ENCODE measurements at regions not wholly inside any gene's neighbourhood (a gene's known extent, or its start where the extent isn't known, plus 50 kb on each side); places are given as distances from the start of the nearest gene placed in this dataset.

- no peaks in the 10 kb centered on the region for H3K9me3 ChIP-seq
- DNase-seq: no peak
- H3K36me3 ChIP-seq: no peaks in the 10 kb centered on the region
- no peaks in the 10 kb centered on the region for H3K4me1 ChIP-seq
- 75 to 82% methylated on average over 5 of the region's 5 CpGs for WGBS, 2 donors
- intact Hi-C loops (cut with DNase I): no loop called here
- no peaks in the 10 kb centered on the region for H3K27me3 ChIP-seq
- H3K27ac ChIP-seq: no peak overlapping the region
- TF ChIP-seq CTCF (IDR thresholded peaks at IDR 0.05): no peak
- no peak for TF ChIP-seq POLR2A (IDR thresholded peaks at IDR 0.05)
- no peak overlapping the region for H3K4me3 ChIP-seq (replicated peaks in 1 of 3)
These were observed 104.9 kb upstream of the YPEL5 start for GRCh38 chr2:30041884-30042283.

- DNase-seq: no peak
- 93% methylated on average over 2 of the region's 2 CpGs for WGBS, 2 donors
These were observed 100.4 kb upstream of the YPEL5 start for GRCh38 chr2:30046396-30046795.

GRCh38 chr2:30046979-30047378, 99.8 kb upstream of the YPEL5 start:
- no peaks in the 10 kb centered on the region for H3K36me3 ChIP-seq
- no peak overlapping the region for H3K4me3 ChIP-seq (replicated peaks in 1 of 3)
- no peaks in the 10 kb centered on the region for H3K27me3 ChIP-seq
- intact Hi-C loops (cut with DNase I): no loop called here
- 85 to 91% methylated on average over 3 of the region's 3 CpGs for WGBS, 2 donors
- DNase-seq: no peak
- H3K27ac ChIP-seq: no peak overlapping the region
- TF ChIP-seq POLR2A (IDR thresholded peaks at IDR 0.05): no peak
- TF ChIP-seq CTCF (IDR thresholded peaks at IDR 0.05): no peak
- H3K4me1 ChIP-seq: no peaks in the 10 kb centered on the region
- H3K9me3 ChIP-seq: no peaks in the 10 kb centered on the region

More at GRCh38 chr2:30046396-30046795, 100.4 kb upstream of the YPEL5 start:
- no peak overlapping the region for H3K27ac ChIP-seq
- no peaks in the 10 kb centered on the region for H3K36me3 ChIP-seq
- no peaks in the 10 kb centered on the region for H3K4me1 ChIP-seq
- no peak overlapping the region for H3K4me3 ChIP-seq (replicated peaks in 1 of 3)
- H3K9me3 ChIP-seq: no peaks in the 10 kb centered on the region
- no peaks in the 10 kb centered on the region for H3K27me3 ChIP-seq
- TF ChIP-seq POLR2A (IDR thresholded peaks at IDR 0.05) (no peak), CTCF (IDR thresholded peaks at IDR 0.05) (no peak)
- intact Hi-C loops (cut with DNase I): no loop called here

GRCh38 chr2:30048636-30049175, 98.1 kb upstream of the YPEL5 start:
- intact Hi-C loops (cut with DNase I): no loop called here
- H3K36me3 ChIP-seq: no peaks in the 10 kb centered on the region
- H3K4me3 ChIP-seq (replicated peaks in 1 of 3): no peak overlapping the region
- H3K4me1 ChIP-seq: no peaks in the 10 kb centered on the region
- no peak for DNase-seq
- H3K27ac ChIP-seq: no peak overlapping the region
- H3K27me3 ChIP-seq: no peaks in the 10 kb centered on the region
- H3K9me3 ChIP-seq: no peaks in the 10 kb centered on the region
- TF ChIP-seq POLR2A (IDR thresholded peaks at IDR 0.05) (no peak), CTCF (IDR thresholded peaks at IDR 0.05) (no peak)
- 41 to 47% methylated on average over 8 of the region's 8 CpGs for WGBS, 2 donors

GRCh38 chr2:30055548-30055947, 91.3 kb upstream of the YPEL5 start:
- Histone ChIP-seq H3K36me3 (no peaks in the 10 kb centered on the region), H3K4me3 (replicated peaks in 1 of 3) (no peak overlapping the region), H3K4me1 (no peaks in the 10 kb centered on the region), H3K27me3 (no peaks in the 10 kb centered on the region), H3K27ac (no peak overlapping the region), H3K9me3 (no peaks in the 10 kb centered on the region)
- intact Hi-C loops (cut with DNase I): no loop called here
- 81 to 92% methylated on average over 2 of the region's 2 CpGs for WGBS, 2 donors
- no peak for DNase-seq
- TF ChIP-seq POLR2A (IDR thresholded peaks at IDR 0.05) (no peak), CTCF (IDR thresholded peaks at IDR 0.05) (no peak)
